H1 (cell line): ENCODE measurements at regions not wholly inside any gene's neighbourhood (a gene's known extent, or its start where the extent isn't known, plus 50 kb on each side); places are given as distances from the start of the nearest gene placed in this dataset.

ENCODE experiments used
- CTCF ChIA-PET: fragments of 300-600 bp; sonication (Branson Sonifier 250); formaldehyde crosslinking; loops from one replicate; lab custom pipeline; 2021; ENCODE audit not compliant: partially characterized antibody; lab: Charles Lee
- POLR2A ChIA-PET: fragments of 300-600 bp; sonication (Branson Sonifier 250); formaldehyde crosslinking; loops from one replicate; lab custom pipeline; 2021; ENCODE audit warnings: inconsistent platforms; ENCODE audit not compliant: partially characterized antibody; lab: Charles Lee
- DNase-seq, 2 experiments: peaks; one replicate each; pipeline versions ENCODE4 v3.0.0 to v3.0.0-alpha.2; 2010 to 2022; ENCODE audit warnings: low spot score in 2 of 2, low read depth in 1 of 2, mixed read lengths in 1 of 2
- FAIRE-seq: peaks from 2 replicates; lab custom pipeline; 2011; peaks lifted over from hg19 to GRCh38; lab: Jason Lieb, UNC
- H2AFZ ChIP-seq: 2 replicates; pipeline ENCODE4 v1.8.1; 2012; ENCODE audit warnings: low read length, inconsistent platforms
- H2AK5ac ChIP-seq: 2 replicates; pipeline ENCODE4 v1.6.1; 2013; ENCODE audit warnings: low read depth, low read length
- H2BK120ac ChIP-seq: replicated peaks from 2 replicates; pipeline ENCODE3; 2013; ENCODE audit warnings: low read depth, low read length, inconsistent platforms
- H2BK12ac ChIP-seq: 2 replicates; pipeline ENCODE4 v1.6.1; 2013; ENCODE audit warnings: low read depth, low read length
- H2BK15ac ChIP-seq: 2 replicates; pipeline ENCODE4 v1.6.1; 2013; ENCODE audit warnings: low read length
- H2BK20ac ChIP-seq: 2 replicates; pipeline ENCODE4 v1.6.1; 2013; ENCODE audit warnings: low read length
- H2BK5ac ChIP-seq: 2 replicates; pipeline ENCODE4 v1.6.1; 2013; ENCODE audit warnings: low read depth, low read length
- H3K14ac ChIP-seq: 2 replicates; pipeline ENCODE4 v1.6.1; 2013; ENCODE audit warnings: inconsistent platforms; ENCODE audit not compliant: insufficient read length
- H3K18ac ChIP-seq: 2 replicates; pipeline ENCODE4 v1.6.1; 2013; ENCODE audit warnings: low read length; ENCODE audit errors: extremely low read depth
- H3K23ac ChIP-seq: 2 replicates; pipeline ENCODE4 v1.6.1; 2013; ENCODE audit warnings: inconsistent platforms; ENCODE audit not compliant: insufficient read length
- H3K23me2 ChIP-seq: 2 replicates; pipeline ENCODE4 v1.6.1; 2013; ENCODE audit warnings: low read depth, low read length
- H3K27ac ChIP-seq: 2 replicates; pipeline ENCODE4 v1.6.1; 2011; ENCODE audit warnings: low read depth, low read length, inconsistent platforms
- H3K27me3 ChIP-seq, 4 experiments: replicated peaks in 1 of 4; 1 replicate in 1 of 4; 2 replicates in 3 of 4; pipeline versions ENCODE4 v1.6.1 to v1.8.1; 2011 to 2013; ENCODE audit warnings: low read length in 3 of 4, mild to moderate bottlenecking in 3 of 4, inconsistent platforms in 2 of 4, mixed read lengths in 2 of 4, moderate library complexity in 1 of 4; ENCODE audit not compliant: control insufficient read depth in 3 of 4, insufficient read depth in 3 of 4; ENCODE audit errors: extremely low read depth in 1 of 4
- H3K36me3 ChIP-seq, 4 experiments: 2 replicates each; pipeline versions ENCODE4 v1.6.1 to v1.8.1; 2011 to 2013; ENCODE audit warnings: mild to moderate bottlenecking in 4 of 4, low read length in 3 of 4, moderate library complexity in 2 of 4, control low read depth in 1 of 4, inconsistent platforms in 1 of 4; ENCODE audit not compliant: insufficient read depth in 4 of 4, control insufficient read depth in 2 of 4
- H3K4ac ChIP-seq: replicated peaks from 2 replicates; pipeline ENCODE3; 2013; ENCODE audit warnings: low read length, low read depth, mixed read lengths, inconsistent platforms; ENCODE audit not compliant: insufficient read length
- H3K4me1 ChIP-seq, 4 experiments: replicated peaks in 1 of 4; 1 replicate in 1 of 4; 2 replicates in 3 of 4; pipeline versions ENCODE4 v1.6.1 to v1.8.1; 2011 to 2013; ENCODE audit warnings: low read length in 3 of 4, inconsistent platforms in 2 of 4, mixed read lengths in 1 of 4; ENCODE audit not compliant: insufficient read depth in 4 of 4, control insufficient read depth in 3 of 4
- H3K4me2 ChIP-seq, 2 experiments: 2 replicates each; pipeline versions ENCODE4 v1.6.1 to v1.8.1; 2011 to 2013; ENCODE audit warnings: low read depth in 2 of 2, low read length in 2 of 2, control low read depth in 1 of 2, inconsistent platforms in 1 of 2, mild to moderate bottlenecking in 1 of 2; ENCODE audit not compliant: insufficient read depth in 1 of 2
- H3K4me3 ChIP-seq, 4 experiments: fragments of 200-600, 300-600 bp in 1 of 4; sonication (generic), shearing (Covaris generic), sonication (Bioruptor Twin) in 1 of 4; 2 replicates each; pipeline versions ENCODE4 v1.5.1 to v1.8.1; 2011 to 2016; ENCODE audit warnings: low read length in 4 of 4, low read depth in 3 of 4, control low read depth in 2 of 4, inconsistent platforms in 2 of 4, mild to moderate bottlenecking in 2 of 4, mixed read lengths in 1 of 4, moderate library complexity in 1 of 4; ENCODE audit not compliant: insufficient read depth in 2 of 4; ENCODE audit errors: extremely low read depth in 1 of 4
- H3K56ac ChIP-seq: replicated peaks from 2 replicates; pipeline ENCODE3; 2013; ENCODE audit warnings: low read depth, mild to moderate bottlenecking, mixed read lengths, low read length, inconsistent platforms; ENCODE audit not compliant: insufficient read length
- H3K79me1 ChIP-seq: 2 replicates; pipeline ENCODE4 v1.6.1; 2013; ENCODE audit warnings: low read depth, low read length, control low read depth
- H3K79me2 ChIP-seq, 2 experiments: 2 replicates each; pipeline versions ENCODE4 v1.6.1 to v1.8.1; 2012 to 2013; ENCODE audit warnings: low read length in 2 of 2, mild to moderate bottlenecking in 2 of 2, inconsistent platforms in 1 of 2; ENCODE audit not compliant: insufficient read depth in 2 of 2, control insufficient read depth in 1 of 2
- H3K9ac ChIP-seq, 4 experiments: replicated peaks in 1 of 4; 1 replicate in 1 of 4; 2 replicates in 3 of 4; pipeline versions ENCODE4 v1.6.1 to v1.8.1; 2011 to 2013; ENCODE audit warnings: low read depth in 3 of 4, low read length in 3 of 4, control low read depth in 2 of 4, mild to moderate bottlenecking in 2 of 4, moderate library complexity in 2 of 4, inconsistent platforms in 1 of 4; ENCODE audit errors: extremely low read depth in 1 of 4
- H3K9me3 ChIP-seq, 2 experiments: 2 replicates each; pipeline versions ENCODE4 v1.6.1 to v1.8.1; 2012 to 2013; ENCODE audit warnings: mild to moderate bottlenecking in 2 of 2, moderate library complexity in 2 of 2, control low read depth in 1 of 2, inconsistent platforms in 1 of 2, low read depth in 1 of 2, low read length in 1 of 2, mixed read lengths in 1 of 2; ENCODE audit not compliant: insufficient read depth in 2 of 2
- H4K20me1 ChIP-seq, 2 experiments: replicated peaks in 1 of 2; 2 replicates each; pipeline versions ENCODE3 to v1.8.1; 2011 to 2013; ENCODE audit warnings: inconsistent platforms in 2 of 2, low read length in 2 of 2, mild to moderate bottlenecking in 1 of 2; ENCODE audit not compliant: insufficient read depth in 2 of 2, control insufficient read depth in 1 of 2
- H4K5ac ChIP-seq: 2 replicates; pipeline ENCODE4 v1.6.1; 2013; ENCODE audit warnings: low read length, low read depth, mixed read lengths, inconsistent platforms; ENCODE audit not compliant: insufficient read length
- H4K8ac ChIP-seq: 2 replicates; pipeline ENCODE4 v1.8.0; 2013; ENCODE audit warnings: mild to moderate bottlenecking, moderate library complexity, low read length, inconsistent platforms; ENCODE audit not compliant: insufficient read depth; ENCODE audit errors: extremely low read depth
- H4K91ac ChIP-seq: replicated peaks from 2 replicates; pipeline ENCODE3; 2013; ENCODE audit warnings: low read length, mixed read lengths, inconsistent platforms; ENCODE audit not compliant: insufficient read length
- BACH1 ChIP-seq: IDR thresholded peaks from 2 replicates; pipeline ENCODE4 v1.6.1; 2012; ENCODE audit warnings: low read length, improper control_type of control experiment
- CTCF ChIP-seq, 3 experiments: IDR thresholded peaks; 1 replicate in 2 of 3; 2 replicates in 1 of 3; pipeline versions ENCODE4 v1.5.1 to v1.6.1; 2011; ENCODE audit warnings: low read length in 3 of 3, mild to moderate bottlenecking in 3 of 3, inconsistent platforms in 2 of 3, low read depth in 1 of 3, moderate library complexity in 1 of 3; ENCODE audit not compliant: insufficient read depth in 1 of 3; ENCODE audit errors: control extremely low read depth in 1 of 3
- RAD21 ChIP-seq, 2 experiments: IDR thresholded peaks in 1 of 2; conservative IDR thresholded peaks in 1 of 2; 2 replicates each; pipeline ENCODE4 v1.6.1; 2011; ENCODE audit warnings: low read depth in 2 of 2, low read length in 2 of 2, improper control_type of control experiment in 1 of 2, inconsistent platforms in 1 of 2, mild to moderate bottlenecking in 1 of 2, moderate library complexity in 1 of 2
- WGBS, 2 experiments: shearing (Covaris generic) in 1 of 2; methylation state at CpG; one replicate each; pipeline versions ENCODE4 v1.1.6 to v1.1.7; 2013 to 2015; ENCODE audit warnings: low lambda C conversion rate in 2 of 2, mixed read lengths in 2 of 2, inconsistent platforms in 1 of 2, low coverage in 1 of 2, missing lambda C conversion rate in 1 of 2; ENCODE audit not compliant: insufficient replicate concordance in 2 of 2, insufficient coverage in 1 of 2, insufficient read length in 1 of 2; ENCODE audit errors: extremely low coverage in 1 of 2, missing lambda C conversion rate in 1 of 2; 5-methylcytosine and 5-hydroxymethylcytosine counted together

GRCh38 chr12:78571953-78572352 is 292.6 kb upstream of the SYT1 start:
- no peak overlapping the region for H3K14ac ChIP-seq

More at GRCh38 chr12:78571953-78572352, 292.6 kb upstream of the SYT1 start:
- H2BK120ac ChIP-seq, result no peak overlapping the region
- no peak overlapping the region for H2BK20ac ChIP-seq
- no peak overlapping the region for H2BK5ac ChIP-seq
- no peak overlapping the region for H4K8ac ChIP-seq
- H4K91ac ChIP-seq, result no peak overlapping the region
- no peak overlapping the region for H3K4me2 ChIP-seq
- H2BK15ac ChIP-seq, result no peak overlapping the region
- H3K27ac ChIP-seq, result no peak overlapping the region
- no peak overlapping the region for H2AK5ac ChIP-seq
- TF ChIP-seq RAD21 (IDR thresholded peaks at IDR 0.05 in 1 of 2, conservative IDR thresholded peaks at IDR 0.05 in 1 of 2; ENCODE audit: low read depth in 2 of 2, low read length in 2 of 2), result peak; percentile 75 to 77
- no peak for TF ChIP-seq BACH1
- TF ChIP-seq CTCF (IDR thresholded peaks at IDR 0.05; ENCODE audit: control extremely low read depth in 1 of 3, insufficient read depth in 1 of 3, low read depth in 1 of 3, low read length in 3 of 3), result peak; percentile 27 to 53 (median 46)
- H3K27me3 ChIP-seq, result no peaks in the 10 kb centered on the region; a peak in 1 of 7 replicates
- H4K5ac ChIP-seq, result no peak overlapping the region
- ChIA-PET CTCF (interaction anchor here (0.6 to 4.3 kb wide), 6 partner anchors 9 to 392 kb away, joined by 3 to 26 read pairs (median 6); no protein-coding TSS in a partner anchor), POLR2A (no interaction called here)
- H3K4me1 ChIP-seq, result peaks cover 0 to 3% (median 1%) of the 10 kb centered on the region in 4 experiments; a peak in 2 of 7 replicates
- no peak overlapping the region for H3K18ac ChIP-seq
- WGBS, 2 experiments, result 77% methylated on average over 5 of the region's 5 CpGs; no CpG with 5 or more reads in 1 of the 2 experiments
- no peak overlapping the region for H3K4ac ChIP-seq
- no peaks in the 10 kb centered on the region for H3K36me3 ChIP-seq
- no peaks in the 10 kb centered on the region for H4K20me1 ChIP-seq
- FAIRE-seq (no peak), DNase-seq (peak in 1 of 2 experiments; percentile 49)
- no peaks in the 10 kb centered on the region for H3K23me2 ChIP-seq
- no peak overlapping the region for H3K23ac ChIP-seq
- no peak overlapping the region for H2AFZ ChIP-seq
- H3K79me2 ChIP-seq, result no peaks in the 10 kb centered on the region
- no peak overlapping the region for H2BK12ac ChIP-seq
- H3K9me3 ChIP-seq, result peaks cover 2 to 5% of the 10 kb centered on the region in 2 experiments; a peak in 2 of 4 replicates
- H3K56ac ChIP-seq, result no peak overlapping the region
- no peak overlapping the region for H3K9ac ChIP-seq
- no peak overlapping the region for H3K4me3 ChIP-seq
- no peaks in the 10 kb centered on the region for H3K79me1 ChIP-seq
